Mesodermal cell (in vitro differentiated cells): ENCODE measurements at regions not wholly inside any gene's neighbourhood (a gene's known extent, or its start where the extent isn't known, plus 50 kb on each side); places are given as distances from the start of the nearest gene placed in this dataset.

ENCODE experiments used
- H3K27ac ChIP-seq: 2 replicates; pipeline ENCODE4 v1.7.0; 2013; ENCODE audit warnings: mild to moderate bottlenecking, low read depth, low read length, moderate library complexity; ENCODE audit not compliant: severe bottlenecking
- H3K36me3 ChIP-seq: 2 replicates; pipeline ENCODE4 v1.7.1; 2013; ENCODE audit warnings: mild to moderate bottlenecking, low read length, moderate library complexity; ENCODE audit not compliant: control insufficient read depth, insufficient read depth
- H3K4me1 ChIP-seq: one replicate; pipeline ENCODE4 v1.7.1; 2013; ENCODE audit warnings: mild to moderate bottlenecking, low read length; ENCODE audit not compliant: insufficient read depth, control insufficient read depth, poor library complexity, severe bottlenecking
- H3K4me3 ChIP-seq: 2 replicates; pipeline ENCODE4 v1.7.0; 2013; ENCODE audit warnings: low read length, control low read depth, mild to moderate bottlenecking; ENCODE audit not compliant: insufficient read depth, poor library complexity, severe bottlenecking; ENCODE audit errors: extremely low read depth
- H3K9me3 ChIP-seq: 2 replicates; pipeline ENCODE4 v1.7.1; 2013; ENCODE audit warnings: mild to moderate bottlenecking, low read length, moderate library complexity; ENCODE audit not compliant: control insufficient read depth
- WGBS, 2 experiments: methylation state at CpG; one replicate each; pipeline ENCODE4 v1.1.5; 2013; ENCODE audit warnings: missing lambda C conversion rate in 2 of 2; ENCODE audit not compliant: insufficient coverage in 2 of 2; 5-methylcytosine and 5-hydroxymethylcytosine counted together

DNA sequence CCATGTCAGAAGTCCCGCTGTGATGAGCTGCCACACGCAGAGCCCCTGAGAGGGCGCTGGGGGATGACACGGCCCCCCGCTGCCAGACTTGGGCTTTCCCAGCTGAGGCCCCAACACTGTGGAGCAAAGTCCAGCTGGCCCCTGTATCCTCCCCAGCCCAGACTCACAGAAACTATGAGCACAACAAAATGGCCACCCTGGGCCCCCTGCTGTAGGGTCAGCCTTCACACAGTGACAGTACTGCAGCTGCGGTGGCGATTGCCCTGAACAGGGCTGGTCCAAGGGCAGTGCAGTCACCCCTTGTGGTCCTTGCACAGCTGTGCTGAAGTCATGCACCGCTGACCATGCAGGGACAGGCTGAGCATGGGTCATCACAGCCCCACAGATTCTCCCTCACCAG lies 78.2 kb upstream of the CST7 start:
- Histone ChIP-seq H3K27ac (no peak overlapping the region), H3K9me3 (peaks cover 5% of the 10 kb centered on the region), H3K4me3 (no peak overlapping the region), H3K4me1 (no peaks in the 10 kb centered on the region), H3K36me3 (no peaks in the 10 kb centered on the region)
- WGBS, 2 experiments, result 84 to 93% methylated on average over 6 to 7 of the region's 8 CpGs

DNA sequence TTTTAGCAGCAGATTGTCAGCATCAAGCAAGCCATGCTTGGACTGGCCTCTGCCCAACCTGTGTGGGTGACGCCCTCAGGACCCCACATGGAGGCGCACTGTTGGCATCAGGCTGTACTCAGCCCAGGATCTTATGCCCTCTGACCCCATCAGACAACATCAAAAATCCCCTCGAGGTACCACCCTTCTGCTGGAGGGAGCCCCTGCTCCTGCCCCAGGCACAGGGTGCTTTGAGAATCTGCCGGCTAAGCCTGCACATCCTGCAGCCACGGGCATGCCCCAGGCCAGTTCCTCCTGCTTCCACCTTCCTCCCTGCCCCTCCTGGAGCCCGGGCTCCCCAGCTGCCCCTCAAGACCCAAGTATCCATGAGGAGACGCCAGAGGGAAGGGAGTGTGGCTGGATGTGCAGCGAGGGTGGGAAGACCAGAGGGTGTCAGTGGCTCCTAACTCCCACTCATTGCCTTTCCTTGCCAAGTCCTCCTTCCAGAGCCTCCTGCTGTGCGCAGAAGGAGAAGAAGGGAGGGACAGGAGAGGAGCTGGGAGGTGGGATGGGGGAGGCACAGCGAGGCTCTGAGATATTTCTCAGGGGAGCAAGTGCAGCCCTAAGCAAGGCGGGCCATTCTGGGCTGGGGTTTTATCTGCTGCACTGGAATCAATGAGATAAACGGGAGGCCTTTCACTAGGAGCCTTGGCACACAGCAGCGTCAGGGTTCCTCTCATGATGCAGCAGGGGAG lies 77.4 kb upstream of the CST7 start:
- Histone ChIP-seq H3K27ac (no peak overlapping the region), H3K4me3 (no peak overlapping the region), H3K4me1 (no peaks in the 10 kb centered on the region), H3K9me3 (no peaks in the 10 kb centered on the region), H3K36me3 (no peaks in the 10 kb centered on the region)
- WGBS, 2 experiments, result 92 to 93% methylated on average over 7 to 9 of the region's 13 CpGs

DNA sequence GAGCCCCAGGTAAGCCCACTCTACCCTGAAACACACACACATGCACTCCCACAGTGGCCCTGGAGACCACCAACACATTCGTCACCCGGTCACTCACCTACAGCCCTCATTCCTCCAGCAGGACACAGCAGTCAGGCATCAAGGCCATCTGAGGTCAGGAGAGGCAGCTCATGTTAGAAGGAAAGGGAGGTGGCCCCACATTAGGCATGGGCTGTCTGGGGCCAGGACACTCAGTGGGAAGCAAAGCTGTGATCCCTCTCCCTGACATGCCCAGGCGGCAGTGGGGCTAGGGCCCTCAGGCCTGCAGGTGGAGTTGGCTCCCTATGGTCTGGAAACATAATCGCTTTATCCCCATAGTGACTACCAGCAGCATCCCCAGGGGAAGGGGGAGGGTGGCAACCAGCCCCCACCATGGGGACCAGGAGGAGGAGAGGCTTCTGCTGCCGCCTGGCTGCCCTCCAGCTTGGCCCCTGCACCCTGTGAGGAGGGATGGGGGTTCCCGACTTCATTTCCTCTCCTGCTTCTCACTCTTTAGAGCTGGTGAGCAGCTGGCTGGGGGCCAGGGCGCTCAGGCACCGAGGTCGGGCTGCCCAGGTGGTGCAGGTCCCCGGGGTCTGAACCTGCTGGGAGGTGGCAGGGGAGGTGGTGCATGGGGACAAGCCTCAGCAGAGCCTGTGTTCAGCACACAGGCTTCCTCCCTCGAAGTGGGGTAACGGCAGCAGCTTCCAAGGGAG lies 76.6 kb upstream of the CST7 start:
- H3K27ac ChIP-seq, result no peak overlapping the region
- no peaks in the 10 kb centered on the region for H3K9me3 ChIP-seq
- H3K4me1 ChIP-seq, result no peaks in the 10 kb centered on the region
- no peak overlapping the region for H3K4me3 ChIP-seq
- no peaks in the 10 kb centered on the region for H3K36me3 ChIP-seq
- WGBS, 2 experiments, result 94 to 95% methylated on average over 4 to 5 of the region's 12 CpGs

DNA sequence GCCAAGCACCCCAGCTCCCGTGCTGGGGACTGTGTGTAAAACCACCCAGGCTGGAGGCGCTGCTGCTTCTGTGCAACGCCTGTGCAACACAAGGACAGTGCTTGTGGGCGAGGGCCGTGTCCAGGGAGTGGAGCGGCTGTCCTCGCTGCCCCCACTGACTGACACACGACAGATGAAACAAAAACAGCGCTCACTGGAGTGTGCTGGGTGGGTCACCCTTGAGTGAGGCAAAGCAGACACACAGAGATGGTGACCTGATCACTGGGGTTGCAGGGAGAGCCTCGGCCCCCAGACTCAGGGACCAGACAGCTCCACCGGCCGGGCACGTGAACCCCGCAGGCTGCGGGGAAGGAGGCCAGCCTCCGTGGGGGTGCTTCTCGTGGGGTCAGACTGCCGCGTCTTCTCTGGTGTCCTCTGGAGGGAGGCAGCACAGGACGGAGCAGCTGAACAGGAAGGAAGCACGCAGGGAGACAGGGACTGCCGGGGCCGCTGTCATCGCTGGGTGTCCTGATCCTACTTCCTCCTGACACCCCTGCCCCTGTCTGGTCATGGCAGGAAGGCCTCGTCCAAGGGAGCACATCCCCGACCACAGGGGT lies 75.9 kb upstream of the CST7 start:
- H3K4me3 ChIP-seq, result no peak overlapping the region
- H3K9me3 ChIP-seq, result no peaks in the 10 kb centered on the region
- no peaks in the 10 kb centered on the region for H3K36me3 ChIP-seq
- 84 to 93% methylated on average over 20 to 23 of the region's 26 CpGs for WGBS, 2 experiments
- no peaks in the 10 kb centered on the region for H3K4me1 ChIP-seq
- no peak overlapping the region for H3K27ac ChIP-seq

DNA sequence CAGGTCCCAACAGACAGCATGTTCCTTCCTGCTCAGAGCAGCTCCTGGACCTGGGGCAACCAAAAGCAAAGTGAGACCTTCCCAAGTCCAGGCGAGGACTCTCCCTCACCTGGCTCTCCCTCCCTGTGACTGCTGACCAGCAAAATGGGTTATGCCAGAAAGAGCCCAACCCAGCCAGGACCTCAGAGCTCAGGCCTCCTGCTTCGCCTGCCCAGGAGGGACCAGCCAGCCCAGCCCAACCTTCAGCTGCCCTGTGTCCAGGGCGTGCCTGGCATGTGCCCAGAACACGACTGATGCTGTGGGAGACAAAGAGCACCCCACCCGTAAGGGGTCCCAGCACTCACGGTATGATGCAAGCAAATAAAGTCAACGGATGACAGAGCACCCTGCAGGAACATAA lies 74.0 kb upstream of the CST7 start:
- H3K4me1 ChIP-seq, result no peaks in the 10 kb centered on the region
- H3K9me3 ChIP-seq, result no peaks in the 10 kb centered on the region
- no peaks in the 10 kb centered on the region for H3K36me3 ChIP-seq
- WGBS, 2 experiments, result 86 to 89% methylated on average over 4 to 7 of the region's 7 CpGs
- no peak overlapping the region for H3K4me3 ChIP-seq
- no peak overlapping the region for H3K27ac ChIP-seq

DNA sequence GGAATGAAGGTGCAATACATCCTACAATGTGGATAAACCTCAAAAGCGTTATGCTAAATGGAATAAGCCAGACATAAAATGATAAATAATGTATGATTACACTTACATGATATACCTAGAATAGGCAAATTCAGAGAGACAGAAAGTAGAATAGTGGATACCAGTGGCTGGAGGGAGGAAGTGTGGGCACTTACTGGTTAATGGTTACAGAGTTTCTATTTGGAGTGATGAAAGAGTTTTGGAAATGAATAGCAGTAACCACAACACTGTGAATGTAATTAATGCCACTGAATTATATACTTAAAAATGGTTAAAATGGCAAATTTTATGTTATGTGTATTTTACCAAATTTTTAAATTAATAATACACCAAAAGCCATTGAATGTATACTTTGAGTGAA lies 71.4 kb upstream of the CST7 start:
- no CpG with 5 or more reads among the region's 1 CpG for WGBS, 2 experiments
- no peaks in the 10 kb centered on the region for H3K4me1 ChIP-seq
- no peak overlapping the region for H3K27ac ChIP-seq
- H3K4me3 ChIP-seq, result no peak overlapping the region
- H3K36me3 ChIP-seq, result no peaks in the 10 kb centered on the region
- H3K9me3 ChIP-seq, result no peaks in the 10 kb centered on the region

DNA sequence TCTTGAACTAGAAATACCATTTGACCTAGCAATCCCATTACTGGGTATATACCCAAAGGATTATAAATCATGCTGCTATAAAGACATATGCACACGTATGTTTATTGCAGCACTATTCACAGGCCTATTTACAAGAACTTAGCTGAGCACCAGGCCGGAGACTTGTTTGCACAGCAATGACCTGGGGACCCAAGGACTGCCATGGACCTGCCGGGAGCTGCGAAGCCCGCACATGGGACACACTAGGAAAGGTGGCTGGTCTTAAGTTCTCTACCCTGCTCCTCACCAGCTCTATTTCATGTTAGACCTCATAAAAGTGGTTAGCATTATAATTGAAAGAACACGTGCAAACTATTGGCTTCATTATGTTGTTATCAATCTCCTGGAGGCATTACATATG lies 70.4 kb upstream of the CST7 start:
- no peaks in the 10 kb centered on the region for H3K9me3 ChIP-seq
- WGBS, 2 experiments, result 76 to 80% methylated on average over 5 of the region's 6 CpGs
- H3K27ac ChIP-seq, result no peak overlapping the region
- H3K36me3 ChIP-seq, result no peaks in the 10 kb centered on the region
- no peaks in the 10 kb centered on the region for H3K4me1 ChIP-seq
- no peak overlapping the region for H3K4me3 ChIP-seq

DNA sequence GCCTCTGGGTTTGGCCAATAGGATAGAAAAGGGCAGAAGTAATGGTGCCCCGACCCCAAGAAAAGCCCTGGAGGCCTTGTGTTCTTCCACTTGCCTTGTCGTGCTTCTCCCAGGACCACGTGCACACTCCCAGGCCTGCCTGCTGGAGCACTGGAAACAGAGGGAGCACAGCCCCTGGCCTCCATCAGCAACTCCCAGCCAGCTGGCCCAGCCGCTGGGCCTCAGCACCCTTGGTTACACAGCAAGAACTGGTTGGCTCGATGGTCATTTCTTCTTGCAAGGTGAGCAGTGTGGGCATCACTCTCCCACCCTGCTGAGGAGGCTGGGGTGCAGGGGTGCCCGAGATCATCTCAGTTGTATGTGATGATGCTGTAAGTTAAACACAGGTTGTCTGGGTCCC lies 69.2 kb upstream of the CST7 start:
- Histone ChIP-seq H3K4me1 (no peaks in the 10 kb centered on the region), H3K27ac (no peak overlapping the region), H3K9me3 (no peaks in the 10 kb centered on the region), H3K4me3 (no peak overlapping the region), H3K36me3 (no peaks in the 10 kb centered on the region)
- 80 to 82% methylated on average over 3 to 6 of the region's 6 CpGs for WGBS, 2 experiments

DNA sequence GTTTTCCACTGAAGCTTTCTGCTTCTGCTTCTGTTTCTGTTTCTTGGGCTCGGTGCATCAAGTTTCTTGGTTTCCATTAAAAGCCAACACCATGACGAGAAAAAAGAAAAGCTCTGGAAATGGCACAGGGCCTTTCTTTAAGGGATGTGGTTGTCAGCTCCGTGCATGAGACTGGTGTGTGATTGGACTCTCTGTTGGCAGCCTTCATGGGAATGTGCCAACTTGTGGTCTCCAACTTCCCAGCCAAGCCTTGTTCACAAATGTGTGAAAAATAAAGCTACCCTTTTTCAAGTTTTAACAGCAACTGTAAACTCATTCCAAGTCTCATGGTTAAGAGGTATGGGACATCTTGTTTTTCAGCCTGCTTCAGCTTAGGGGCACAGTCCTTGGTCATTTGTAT lies 68.7 kb upstream of the CST7 start:
- no peaks in the 10 kb centered on the region for H3K9me3 ChIP-seq
- no peak overlapping the region for H3K4me3 ChIP-seq
- no peaks in the 10 kb centered on the region for H3K36me3 ChIP-seq
- H3K27ac ChIP-seq, result no peak overlapping the region
- WGBS, 2 experiments, result 56 to 67% methylated on average over 3 of the region's 3 CpGs
- H3K4me1 ChIP-seq, result no peaks in the 10 kb centered on the region

DNA sequence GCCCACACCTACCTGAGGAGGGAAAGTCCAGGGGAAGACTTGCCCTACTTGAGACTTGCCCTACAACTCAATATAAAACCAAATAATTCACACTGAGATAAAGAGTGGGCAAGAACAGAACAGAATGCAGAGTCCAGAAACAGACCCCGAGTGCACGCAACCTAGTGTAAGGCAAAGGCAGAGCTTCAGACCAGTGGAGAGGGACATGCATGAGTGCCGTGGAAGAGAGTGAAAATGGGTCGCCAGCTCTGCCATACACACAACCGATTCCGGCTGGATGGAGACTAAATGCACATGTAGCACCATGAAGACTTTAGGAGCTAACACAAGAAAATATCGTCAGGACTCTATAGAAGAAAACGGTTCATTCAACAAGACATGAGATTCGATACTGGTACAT lies 58.8 kb upstream of the CST7 start:
- no peaks in the 10 kb centered on the region for H3K36me3 ChIP-seq
- H3K27ac ChIP-seq, result no peak overlapping the region
- no peak overlapping the region for H3K4me3 ChIP-seq
- no peaks in the 10 kb centered on the region for H3K9me3 ChIP-seq
- no peaks in the 10 kb centered on the region for H3K4me1 ChIP-seq
- 89 to 92% methylated on average over 6 to 9 of the region's 9 CpGs for WGBS, 2 experiments
